MM.1S (cell line): ENCODE measurements at regions not wholly inside any gene's neighbourhood (a gene's known extent, or its start where the extent isn't known, plus 50 kb on each side); places are given as distances from the start of the nearest gene placed in this dataset.

Experiments
- DNase-seq: peaks from one replicate; pipeline ENCODE4 v3.0.0-alpha.2; 2015
- H2AFZ ChIP-seq: fragments of 300-600 bp; sonication (generic); 2 replicates; pipeline ENCODE4 v1.6.0; 2016; ENCODE audit warnings: antibody characterized with exemption, low read length
- H3F3A ChIP-seq: fragments of 300-600 bp; sonication (generic); 2 replicates; pipeline ENCODE4 v1.6.1; 2016; ENCODE audit warnings: mild to moderate bottlenecking, antibody characterized with exemption, low read length, moderate library complexity, mixed read lengths; ENCODE audit not compliant: insufficient read depth
- H3K27ac ChIP-seq: fragments of 300-600 bp; sonication (generic); 2 replicates; pipeline ENCODE4 v1.5.1; 2016; ENCODE audit warnings: mild to moderate bottlenecking, low read length
- H3K27me3 ChIP-seq: fragments of 300-600 bp; sonication (generic); replicated peaks from 2 replicates; pipeline ENCODE4 v1.6.0; 2016; ENCODE audit warnings: low read length; ENCODE audit not compliant: insufficient read depth
- H3K36me3 ChIP-seq: fragments of 300-600 bp; sonication (generic); replicated peaks from 2 replicates; pipeline ENCODE4 v1.6.1; 2016; ENCODE audit warnings: mild to moderate bottlenecking, low read length, mixed read lengths; ENCODE audit not compliant: insufficient read depth
- H3K4me1 ChIP-seq: fragments of 300-600 bp; sonication (generic); 2 replicates; pipeline ENCODE4 v1.6.1; 2016; ENCODE audit warnings: low read length, mixed read lengths
- H3K4me2 ChIP-seq: fragments of 300-600 bp; sonication (generic); 2 replicates; pipeline ENCODE4 v1.6.0; 2016; ENCODE audit warnings: low read depth, low read length
- H3K4me3 ChIP-seq: fragments of 300-600 bp; sonication (generic); 2 replicates; pipeline ENCODE4 v1.5.1; 2016; ENCODE audit warnings: low read length, mixed read lengths
- H3K79me2 ChIP-seq: fragments of 300-600 bp; sonication (generic); 2 replicates; pipeline ENCODE4 v1.6.1; 2016; ENCODE audit warnings: mixed run types, low read length, mixed read lengths
- H3K9ac ChIP-seq: fragments of 300-600 bp; sonication (generic); 2 replicates; pipeline ENCODE4 v1.6.1; 2016; ENCODE audit warnings: low read length, mixed read lengths
- H3K9me2 ChIP-seq: fragments of 300-600 bp; sonication (generic); replicated peaks from 2 replicates; pipeline ENCODE4 v1.6.1; 2016; ENCODE audit warnings: mild to moderate bottlenecking, low read length, mixed read lengths; ENCODE audit not compliant: insufficient read depth
- H3K9me3 ChIP-seq: fragments of 300-600 bp; sonication (generic); replicated peaks from 2 replicates; pipeline ENCODE4 v1.6.1; 2016; ENCODE audit warnings: mild to moderate bottlenecking, low read length, mixed read lengths; ENCODE audit not compliant: insufficient read depth
- H4K20me1 ChIP-seq: fragments of 300-600 bp; sonication (generic); 2 replicates; pipeline ENCODE4 v1.6.1; 2016; ENCODE audit warnings: mild to moderate bottlenecking, low read length, moderate library complexity, mixed read lengths; ENCODE audit not compliant: insufficient read depth
- EZH2 ChIP-seq: fragments of 300-600 bp; sonication (generic); optimal IDR thresholded peaks from 2 replicates; pipeline ENCODE3; 2017; ENCODE audit warnings: low read depth, mild to moderate bottlenecking, antibody characterized with exemption, low read length, mixed read lengths
- EZH2phosphoT487 ChIP-seq: fragments of 300-600 bp; sonication (generic); IDR thresholded peaks from 2 replicates; pipeline ENCODE4 v1.6.1; 2018; ENCODE audit warnings: antibody characterized with exemption, low read length
- TF ChIP-seq, protein P1 (sequence below): fragments of 300-600 bp; sonication (generic); IDR thresholded peaks from 2 replicates; pipeline ENCODE4 v1.5.1; 2016; ENCODE audit warnings: antibody characterized with exemption, low read length, mixed read lengths

DNA sequence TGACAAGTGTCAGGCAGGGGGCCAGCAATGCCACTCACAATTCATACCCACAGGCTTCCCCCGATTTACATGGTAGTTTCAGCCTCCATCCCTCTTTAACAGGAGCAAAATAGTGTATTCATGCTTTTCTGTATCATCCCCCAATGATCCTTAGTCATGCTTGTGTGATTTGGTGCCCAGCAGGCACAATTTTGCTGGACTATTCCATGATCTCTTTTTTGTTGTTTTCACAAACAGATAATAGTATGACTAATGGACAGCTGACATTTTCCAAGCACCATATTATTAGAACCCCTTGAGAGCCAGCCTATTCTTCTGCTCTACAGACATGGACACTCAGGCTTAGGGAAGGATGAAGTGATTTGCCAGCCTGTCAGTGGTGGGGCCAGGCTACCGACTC, 128.2 kb upstream of the RIPOR2 start:
- no peaks in the 10 kb centered on the region for H3K36me3 ChIP-seq
- no peak for DNase-seq
- TF ChIP-seq EZH2 (no peak), EZH2phosphoT487 (no peak)
- TF ChIP-seq, protein P1, sequence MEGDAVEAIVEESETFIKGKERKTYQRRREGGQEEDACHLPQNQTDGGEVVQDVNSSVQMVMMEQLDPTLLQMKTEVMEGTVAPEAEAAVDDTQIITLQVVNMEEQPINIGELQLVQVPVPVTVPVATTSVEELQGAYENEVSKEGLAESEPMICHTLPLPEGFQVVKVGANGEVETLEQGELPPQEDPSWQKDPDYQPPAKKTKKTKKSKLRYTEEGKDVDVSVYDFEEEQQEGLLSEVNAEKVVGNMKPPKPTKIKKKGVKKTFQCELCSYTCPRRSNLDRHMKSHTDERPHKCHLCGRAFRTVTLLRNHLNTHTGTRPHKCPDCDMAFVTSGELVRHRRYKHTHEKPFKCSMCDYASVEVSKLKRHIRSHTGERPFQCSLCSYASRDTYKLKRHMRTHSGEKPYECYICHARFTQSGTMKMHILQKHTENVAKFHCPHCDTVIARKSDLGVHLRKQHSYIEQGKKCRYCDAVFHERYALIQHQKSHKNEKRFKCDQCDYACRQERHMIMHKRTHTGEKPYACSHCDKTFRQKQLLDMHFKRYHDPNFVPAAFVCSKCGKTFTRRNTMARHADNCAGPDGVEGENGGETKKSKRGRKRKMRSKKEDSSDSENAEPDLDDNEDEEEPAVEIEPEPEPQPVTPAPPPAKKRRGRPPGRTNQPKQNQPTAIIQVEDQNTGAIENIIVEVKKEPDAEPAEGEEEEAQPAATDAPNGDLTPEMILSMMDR = no peak

DNA sequence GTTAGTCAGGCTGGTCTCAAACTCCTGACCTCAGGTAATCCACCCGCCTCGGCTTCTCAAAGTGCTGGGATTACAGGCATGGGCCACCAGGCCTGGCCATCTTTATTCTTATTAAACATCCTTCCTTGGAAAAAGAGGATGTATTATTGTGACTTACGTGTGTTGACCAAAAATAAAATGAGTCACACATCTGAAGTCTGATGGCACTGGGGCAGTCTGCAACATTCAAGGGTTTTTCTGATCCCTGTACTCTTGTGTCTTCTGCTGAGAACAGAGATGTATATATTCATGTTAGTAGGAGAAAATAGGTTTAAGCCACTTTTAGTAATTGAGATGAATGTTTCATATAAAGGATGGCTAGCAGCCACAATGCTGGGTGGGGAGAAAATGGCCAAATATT, 129.9 kb upstream of the RIPOR2 start:
- no peak overlapping the region for H3K9ac ChIP-seq
- H2AFZ ChIP-seq = no peak overlapping the region
- no peaks in the 10 kb centered on the region for H3K4me1 ChIP-seq
- no peaks in the 10 kb centered on the region for H3K36me3 ChIP-seq
- DNase-seq = no peak
- no peaks in the 10 kb centered on the region for H3K9me2 ChIP-seq
- H3K4me3 ChIP-seq = no peak overlapping the region
- H4K20me1 ChIP-seq = no peaks in the 10 kb centered on the region
- no peak overlapping the region for H3K4me2 ChIP-seq
- H3K27ac ChIP-seq = no peak overlapping the region
- TF ChIP-seq, protein P1 = no peak
- TF ChIP-seq EZH2phosphoT487 = no peak
- no peak for TF ChIP-seq EZH2
- H3K9me3 ChIP-seq = no peaks in the 10 kb centered on the region
- no peaks in the 10 kb centered on the region for H3F3A ChIP-seq
- H3K27me3 ChIP-seq = no peaks in the 10 kb centered on the region
- H3K79me2 ChIP-seq = no peaks in the 10 kb centered on the region

More for the DNA sequence above, 128.2 kb upstream of the RIPOR2 start:
- H3K27ac ChIP-seq = no peak overlapping the region
- no peaks in the 10 kb centered on the region for H3K9me2 ChIP-seq
- no peak overlapping the region for H3K4me2 ChIP-seq
- no peak overlapping the region for H2AFZ ChIP-seq
- no peaks in the 10 kb centered on the region for H3K79me2 ChIP-seq
- no peaks in the 10 kb centered on the region for H4K20me1 ChIP-seq
- H3K4me3 ChIP-seq = no peak overlapping the region
- H3F3A ChIP-seq = no peaks in the 10 kb centered on the region
- no peaks in the 10 kb centered on the region for H3K27me3 ChIP-seq
- H3K9ac ChIP-seq = no peak overlapping the region
- H3K9me3 ChIP-seq = no peaks in the 10 kb centered on the region
- H3K4me1 ChIP-seq = no peaks in the 10 kb centered on the region

DNA sequence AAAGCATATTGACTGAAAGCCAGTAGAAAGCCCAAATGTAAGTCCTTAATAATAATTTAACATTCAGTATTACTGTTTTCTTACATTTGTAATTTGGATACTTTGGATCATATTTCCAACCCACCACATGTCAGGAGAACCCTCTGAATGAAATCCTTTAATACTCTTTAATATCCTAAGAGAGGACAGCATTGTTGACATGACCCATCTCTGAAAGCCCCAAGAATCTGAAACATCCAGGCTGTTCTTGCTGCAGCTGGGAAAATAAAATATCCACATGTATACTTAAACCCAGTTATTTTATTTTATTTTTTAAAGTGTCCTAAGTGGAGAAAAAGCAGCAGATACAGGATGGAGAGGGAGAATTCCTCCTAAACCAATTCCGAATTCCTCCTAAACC, 130.8 kb upstream of the RIPOR2 start:
- no peaks in the 10 kb centered on the region for H3K27me3 ChIP-seq

More for the DNA sequence above, 130.8 kb upstream of the RIPOR2 start:
- Histone ChIP-seq H3K4me1 (no peaks in the 10 kb centered on the region), H3F3A (no peaks in the 10 kb centered on the region), H3K79me2 (no peaks in the 10 kb centered on the region), H2AFZ (no peak overlapping the region), H3K4me2 (no peak overlapping the region), H3K4me3 (no peak overlapping the region), H3K36me3 (no peaks in the 10 kb centered on the region), H4K20me1 (no peaks in the 10 kb centered on the region), H3K9me3 (no peaks in the 10 kb centered on the region), H3K9me2 (no peaks in the 10 kb centered on the region), H3K9ac (no peak overlapping the region), H3K27ac (no peak overlapping the region)
- TF ChIP-seq EZH2phosphoT487 (no peak), EZH2 (no peak)
- TF ChIP-seq, protein P1 = no peak
- no peak for DNase-seq
